ENCODE measurements at regions not wholly inside any gene's neighbourhood (a gene's known extent, or its start where the extent isn't known, plus 50 kb on each side); places are given as distances from the start of the nearest gene placed in this dataset.

DNA sequence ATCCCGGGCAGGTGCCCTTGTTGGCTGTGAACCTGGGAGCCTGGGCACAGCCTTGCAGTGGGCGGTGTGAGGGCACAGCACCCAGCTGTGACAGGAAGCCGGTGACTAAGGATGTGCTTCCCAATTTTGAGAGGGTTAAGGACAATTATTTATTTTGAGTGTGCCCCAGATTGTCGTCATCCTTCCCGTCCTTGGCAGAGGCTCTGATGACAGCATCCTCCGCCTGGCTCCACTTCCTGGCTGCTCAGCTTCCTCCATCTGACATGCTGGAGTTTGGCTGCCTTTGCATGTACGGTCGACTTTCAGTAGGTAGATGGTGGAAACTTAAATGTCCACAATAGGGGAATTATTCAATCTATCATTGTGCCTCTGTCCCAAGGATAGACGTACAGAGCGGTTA lies 282.4 kb upstream of the EEF2KMT start:
- no peak for ATAC-seq
- no peak for TF ChIP-seq ZFP30 (CRISPR knock-in tag; IDR thresholded peaks at IDR 0.05)
- no peak for TF ChIP-seq ZNF70 (CRISPR knock-in tag; IDR thresholded peaks at IDR 0.05)
- no peak for TF ChIP-seq SNAI2 (CRISPR knock-in tag; IDR thresholded peaks at IDR 0.05)
- TF ChIP-seq PPARA (CRISPR knock-in tag; IDR thresholded peaks at IDR 0.05; ENCODE audit: borderline replicate concordance): no peak

DNA sequence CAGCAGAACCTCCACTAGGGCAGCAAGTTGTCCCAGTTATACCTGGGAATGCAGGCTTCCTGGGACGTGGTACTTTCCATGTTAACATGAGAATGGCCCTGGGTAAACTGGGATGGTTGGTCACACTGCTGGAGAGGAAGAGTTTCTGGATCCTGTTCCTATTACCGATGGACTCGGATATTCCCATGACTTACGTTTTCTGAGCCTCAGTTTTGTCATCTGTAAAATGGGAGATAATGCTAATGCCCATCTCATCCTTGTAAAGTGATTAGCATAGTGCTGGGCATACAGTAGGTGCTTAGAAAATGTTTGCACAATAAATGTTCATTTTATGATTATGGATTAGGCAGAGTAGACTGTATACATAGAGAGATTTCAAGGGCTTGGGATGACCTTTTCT lies 280.9 kb upstream of the EEF2KMT start:
- ATAC-seq: no peak
- TF ChIP-seq TOX (CRISPR knock-in tag; IDR thresholded peaks at IDR 0.05; ENCODE audit: borderline replicate concordance) (no peak), ARNTL (CRISPR knock-in tag; IDR thresholded peaks at IDR 0.05; ENCODE audit: borderline replicate concordance, low read depth) (no peak), ZC3H10 (CRISPR knock-in tag; IDR thresholded peaks at IDR 0.05) (no peak), BACH2 (CRISPR knock-in tag; IDR thresholded peaks at IDR 0.05; ENCODE audit: borderline replicate concordance) (no peak), ISL1 (CRISPR knock-in tag; IDR thresholded peaks at IDR 0.05) (no peak), ESRRG (CRISPR knock-in tag; IDR thresholded peaks at IDR 0.05) (no peak), TCF4 (CRISPR knock-in tag; IDR thresholded peaks at IDR 0.05; ENCODE audit: borderline replicate concordance) (no peak), OSR1 (CRISPR knock-in tag; IDR thresholded peaks at IDR 0.05) (no peak), ZNF70 (CRISPR knock-in tag; IDR thresholded peaks at IDR 0.05) (no peak), RARB (CRISPR knock-in tag; IDR thresholded peaks at IDR 0.05) (no peak)
- TF ChIP-seq, protein P1, sequence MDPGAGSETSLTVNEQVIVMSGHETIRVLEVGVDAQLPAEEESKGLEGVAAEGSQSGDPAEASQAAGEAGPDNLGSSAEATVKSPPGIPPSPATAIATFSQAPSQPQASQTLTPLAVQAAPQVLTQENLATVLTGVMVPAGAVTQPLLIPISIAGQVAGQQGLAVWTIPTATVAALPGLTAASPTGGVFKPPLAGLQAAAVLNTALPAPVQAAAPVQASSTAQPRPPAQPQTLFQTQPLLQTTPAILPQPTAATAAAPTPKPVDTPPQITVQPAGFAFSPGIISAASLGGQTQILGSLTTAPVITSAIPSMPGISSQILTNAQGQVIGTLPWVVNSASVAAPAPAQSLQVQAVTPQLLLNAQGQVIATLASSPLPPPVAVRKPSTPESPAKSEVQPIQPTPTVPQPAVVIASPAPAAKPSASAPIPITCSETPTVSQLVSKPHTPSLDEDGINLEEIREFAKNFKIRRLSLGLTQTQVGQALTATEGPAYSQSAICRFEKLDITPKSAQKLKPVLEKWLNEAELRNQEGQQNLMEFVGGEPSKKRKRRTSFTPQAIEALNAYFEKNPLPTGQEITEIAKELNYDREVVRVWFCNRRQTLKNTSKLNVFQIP (CRISPR knock-in tag; IDR thresholded peaks at IDR 0.05; ENCODE audit: borderline replicate concordance, low read depth): no peak

DNA sequence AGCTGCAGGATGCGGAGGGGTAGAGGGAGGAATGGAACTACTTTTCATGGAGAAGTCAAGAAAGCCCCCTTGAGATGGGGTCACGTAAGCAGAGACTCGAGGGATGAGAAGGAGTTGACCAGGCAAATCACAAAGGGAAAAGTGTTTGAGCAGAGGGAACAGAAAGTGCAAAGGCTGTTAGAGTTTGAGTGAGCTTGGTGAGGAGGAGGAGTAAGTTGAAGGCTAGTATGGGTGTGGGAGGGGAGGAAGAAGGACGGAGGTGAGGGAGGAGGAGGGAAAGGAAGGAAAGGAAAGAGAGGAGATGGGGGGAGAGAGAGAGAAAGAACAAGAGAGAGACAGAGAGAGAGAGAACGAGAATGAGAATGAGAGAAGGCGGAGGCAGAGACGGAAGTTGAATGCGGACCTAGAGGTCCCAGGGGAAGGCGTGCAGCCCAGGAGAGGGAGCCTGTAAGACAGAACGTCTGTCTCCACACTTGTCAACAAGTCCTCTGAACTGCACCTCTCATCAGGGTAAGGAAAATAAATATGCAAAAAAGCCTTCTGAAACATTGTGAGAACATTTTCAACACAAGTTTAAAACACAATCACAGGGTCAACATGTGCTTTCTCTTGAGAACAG lies 279.8 kb upstream of the EEF2KMT start:
- TF ChIP-seq ISL1 (CRISPR knock-in tag; IDR thresholded peaks at IDR 0.05) (no peak), TOX (CRISPR knock-in tag; IDR thresholded peaks at IDR 0.05; ENCODE audit: borderline replicate concordance) (no peak), ZFP3 (CRISPR knock-in tag; IDR thresholded peaks at IDR 0.05) (no peak)
- TF ChIP-seq, protein P2, sequence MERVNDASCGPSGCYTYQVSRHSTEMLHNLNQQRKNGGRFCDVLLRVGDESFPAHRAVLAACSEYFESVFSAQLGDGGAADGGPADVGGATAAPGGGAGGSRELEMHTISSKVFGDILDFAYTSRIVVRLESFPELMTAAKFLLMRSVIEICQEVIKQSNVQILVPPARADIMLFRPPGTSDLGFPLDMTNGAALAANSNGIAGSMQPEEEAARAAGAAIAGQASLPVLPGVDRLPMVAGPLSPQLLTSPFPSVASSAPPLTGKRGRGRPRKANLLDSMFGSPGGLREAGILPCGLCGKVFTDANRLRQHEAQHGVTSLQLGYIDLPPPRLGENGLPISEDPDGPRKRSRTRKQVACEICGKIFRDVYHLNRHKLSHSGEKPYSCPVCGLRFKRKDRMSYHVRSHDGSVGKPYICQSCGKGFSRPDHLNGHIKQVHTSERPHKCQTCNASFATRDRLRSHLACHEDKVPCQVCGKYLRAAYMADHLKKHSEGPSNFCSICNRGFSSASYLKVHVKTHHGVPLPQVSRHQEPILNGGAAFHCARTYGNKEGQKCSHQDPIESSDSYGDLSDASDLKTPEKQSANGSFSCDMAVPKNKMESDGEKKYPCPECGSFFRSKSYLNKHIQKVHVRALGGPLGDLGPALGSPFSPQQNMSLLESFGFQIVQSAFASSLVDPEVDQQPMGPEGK (CRISPR knock-in tag; IDR thresholded peaks at IDR 0.05; ENCODE audit: borderline replicate concordance): no peak
- no peak for ATAC-seq

DNA sequence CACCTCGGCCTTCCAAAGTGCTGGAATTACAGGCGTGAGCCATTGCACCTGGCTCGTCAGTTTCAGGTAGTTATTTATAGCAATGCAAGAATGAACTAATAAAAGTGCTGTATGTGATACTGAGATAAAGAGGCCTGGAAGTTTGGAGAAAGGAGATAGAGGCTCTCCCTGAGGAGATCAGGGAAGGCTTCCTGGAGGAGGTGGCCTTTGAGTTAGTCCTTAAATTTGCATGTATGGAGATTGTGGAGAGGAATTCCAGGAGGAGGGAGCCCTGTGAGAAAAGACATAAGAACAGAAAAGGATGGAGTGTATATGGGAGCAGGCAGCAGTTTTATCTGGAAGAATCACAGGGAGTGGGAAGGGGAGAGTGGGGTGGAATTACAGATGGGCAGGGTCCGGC lies 276.6 kb upstream of the EEF2KMT start:
- no peak for TF ChIP-seq ZFP3 (CRISPR knock-in tag; IDR thresholded peaks at IDR 0.05)
- TF ChIP-seq ZNF565 (CRISPR knock-in tag; conservative IDR thresholded peaks at IDR 0.05; ENCODE audit: low read depth): no peak
- no peak for TF ChIP-seq ARNTL (CRISPR knock-in tag; IDR thresholded peaks at IDR 0.05; ENCODE audit: borderline replicate concordance, low read depth)
- TF ChIP-seq, protein P3, sequence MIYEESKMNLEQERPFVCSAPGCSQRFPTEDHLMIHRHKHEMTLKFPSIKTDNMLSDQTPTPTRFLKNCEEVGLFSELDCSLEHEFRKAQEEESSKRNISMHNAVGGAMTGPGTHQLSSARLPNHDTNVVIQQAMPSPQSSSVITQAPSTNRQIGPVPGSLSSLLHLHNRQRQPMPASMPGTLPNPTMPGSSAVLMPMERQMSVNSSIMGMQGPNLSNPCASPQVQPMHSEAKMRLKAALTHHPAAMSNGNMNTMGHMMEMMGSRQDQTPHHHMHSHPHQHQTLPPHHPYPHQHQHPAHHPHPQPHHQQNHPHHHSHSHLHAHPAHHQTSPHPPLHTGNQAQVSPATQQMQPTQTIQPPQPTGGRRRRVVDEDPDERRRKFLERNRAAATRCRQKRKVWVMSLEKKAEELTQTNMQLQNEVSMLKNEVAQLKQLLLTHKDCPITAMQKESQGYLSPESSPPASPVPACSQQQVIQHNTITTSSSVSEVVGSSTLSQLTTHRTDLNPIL (CRISPR knock-in tag; IDR thresholded peaks at IDR 0.05; ENCODE audit: low read depth): no peak
- TF ChIP-seq, protein P4, sequence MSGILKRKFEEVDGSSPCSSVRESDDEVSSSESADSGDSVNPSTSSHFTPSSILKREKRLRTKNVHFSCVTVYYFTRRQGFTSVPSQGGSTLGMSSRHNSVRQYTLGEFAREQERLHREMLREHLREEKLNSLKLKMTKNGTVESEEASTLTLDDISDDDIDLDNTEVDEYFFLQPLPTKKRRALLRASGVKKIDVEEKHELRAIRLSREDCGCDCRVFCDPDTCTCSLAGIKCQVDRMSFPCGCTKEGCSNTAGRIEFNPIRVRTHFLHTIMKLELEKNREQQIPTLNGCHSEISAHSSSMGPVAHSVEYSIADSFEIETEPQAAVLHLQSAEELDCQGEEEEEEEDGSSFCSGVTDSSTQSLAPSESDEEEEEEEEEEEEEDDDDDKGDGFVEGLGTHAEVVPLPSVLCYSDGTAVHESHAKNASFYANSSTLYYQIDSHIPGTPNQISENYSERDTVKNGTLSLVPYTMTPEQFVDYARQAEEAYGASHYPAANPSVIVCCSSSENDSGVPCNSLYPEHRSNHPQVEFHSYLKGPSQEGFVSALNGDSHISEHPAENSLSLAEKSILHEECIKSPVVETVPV (CRISPR knock-in tag; IDR thresholded peaks at IDR 0.05): no peak
- TF ChIP-seq, protein P1 (CRISPR knock-in tag; IDR thresholded peaks at IDR 0.05; ENCODE audit: borderline replicate concordance, low read depth): no peak
- no peak for TF ChIP-seq CSDC2 (CRISPR knock-in tag; IDR thresholded peaks at IDR 0.05)
- no peak for TF ChIP-seq ZC3H10 (CRISPR knock-in tag; IDR thresholded peaks at IDR 0.05)
- TF ChIP-seq, protein P5, sequence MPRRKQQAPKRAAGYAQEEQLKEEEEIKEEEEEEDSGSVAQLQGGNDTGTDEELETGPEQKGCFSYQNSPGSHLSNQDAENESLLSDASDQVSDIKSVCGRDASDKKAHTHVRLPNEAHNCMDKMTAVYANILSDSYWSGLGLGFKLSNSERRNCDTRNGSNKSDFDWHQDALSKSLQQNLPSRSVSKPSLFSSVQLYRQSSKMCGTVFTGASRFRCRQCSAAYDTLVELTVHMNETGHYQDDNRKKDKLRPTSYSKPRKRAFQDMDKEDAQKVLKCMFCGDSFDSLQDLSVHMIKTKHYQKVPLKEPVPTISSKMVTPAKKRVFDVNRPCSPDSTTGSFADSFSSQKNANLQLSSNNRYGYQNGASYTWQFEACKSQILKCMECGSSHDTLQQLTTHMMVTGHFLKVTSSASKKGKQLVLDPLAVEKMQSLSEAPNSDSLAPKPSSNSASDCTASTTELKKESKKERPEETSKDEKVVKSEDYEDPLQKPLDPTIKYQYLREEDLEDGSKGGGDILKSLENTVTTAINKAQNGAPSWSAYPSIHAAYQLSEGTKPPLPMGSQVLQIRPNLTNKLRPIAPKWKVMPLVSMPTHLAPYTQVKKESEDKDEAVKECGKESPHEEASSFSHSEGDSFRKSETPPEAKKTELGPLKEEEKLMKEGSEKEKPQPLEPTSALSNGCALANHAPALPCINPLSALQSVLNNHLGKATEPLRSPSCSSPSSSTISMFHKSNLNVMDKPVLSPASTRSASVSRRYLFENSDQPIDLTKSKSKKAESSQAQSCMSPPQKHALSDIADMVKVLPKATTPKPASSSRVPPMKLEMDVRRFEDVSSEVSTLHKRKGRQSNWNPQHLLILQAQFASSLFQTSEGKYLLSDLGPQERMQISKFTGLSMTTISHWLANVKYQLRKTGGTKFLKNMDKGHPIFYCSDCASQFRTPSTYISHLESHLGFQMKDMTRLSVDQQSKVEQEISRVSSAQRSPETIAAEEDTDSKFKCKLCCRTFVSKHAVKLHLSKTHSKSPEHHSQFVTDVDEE (CRISPR knock-in tag; IDR thresholded peaks at IDR 0.05): no peak
- no peak for TF ChIP-seq BACH2 (CRISPR knock-in tag; IDR thresholded peaks at IDR 0.05; ENCODE audit: borderline replicate concordance)
- TF ChIP-seq ZNF8 (CRISPR knock-in tag; IDR thresholded peaks at IDR 0.05): no peak
- no peak for TF ChIP-seq OSR1 (CRISPR knock-in tag; IDR thresholded peaks at IDR 0.05)
- TF ChIP-seq TCF4 (CRISPR knock-in tag; IDR thresholded peaks at IDR 0.05; ENCODE audit: borderline replicate concordance): no peak
- no peak for ATAC-seq

All from SK-N-SH treated with all-trans-retinoic acid at 6 μM for 48 hours (cell line).